BLaER1 (cell line): ENCODE measurements at regions not wholly inside any gene's neighbourhood (a gene's known extent, or its start where the extent isn't known, plus 50 kb on each side); places are given as distances from the start of the nearest gene placed in this dataset.

Source experiments
- H3K27ac ChIP-seq: shearing (Covaris generic); formaldehyde crosslinking; 2 replicates; pipeline ENCODE4 v1.8.1; 2022
- H3K27me3 ChIP-seq: shearing (Covaris generic); formaldehyde crosslinking; 2 replicates; pipeline ENCODE4 v1.8.1; 2022
- H3K36me3 ChIP-seq: shearing (Covaris generic); formaldehyde crosslinking; 2 replicates; pipeline ENCODE4 v1.8.1; 2022
- H3K4me1 ChIP-seq: shearing (Covaris generic); formaldehyde crosslinking; 2 replicates; pipeline ENCODE4 v1.8.1; 2022
- H3K4me2 ChIP-seq: shearing (Covaris generic); formaldehyde crosslinking; 2 replicates; pipeline ENCODE4 v1.8.1; 2022
- H3K4me3 ChIP-seq: shearing (Covaris generic); formaldehyde crosslinking; 2 replicates; pipeline ENCODE4 v1.8.1; 2022
- H3K9ac ChIP-seq: shearing (Covaris generic); formaldehyde crosslinking; 2 replicates; pipeline ENCODE4 v1.8.1; 2022
- H3K9me3 ChIP-seq: shearing (Covaris generic); formaldehyde crosslinking; 2 replicates; pipeline ENCODE4 v1.8.1; 2022
- H4K20me1 ChIP-seq: shearing (Covaris generic); formaldehyde crosslinking; 2 replicates; pipeline ENCODE4 v1.8.1; 2022
- Cebpa-rat ChIP-seq: shearing (Covaris generic); IDR thresholded peaks from 2 replicates; pipeline ENCODE4 v1.8.1; 2022

GRCh38 chr4:35216636-35217035 is 1027.7 kb downstream of the ARAP2 start:
- no peak overlapping the region for H3K9ac ChIP-seq
- H3K4me1 ChIP-seq, result no peaks in the 10 kb centered on the region
- H4K20me1 ChIP-seq, result no peaks in the 10 kb centered on the region
- H3K4me2 ChIP-seq, result no peak overlapping the region
- H3K4me3 ChIP-seq, result no peak overlapping the region
- TF ChIP-seq Cebpa-rat, result no peak
- no peak overlapping the region for H3K27ac ChIP-seq
- H3K9me3 ChIP-seq, result no peaks in the 10 kb centered on the region
- H3K36me3 ChIP-seq, result no peaks in the 10 kb centered on the region
- H3K27me3 ChIP-seq, result no peaks in the 10 kb centered on the region

DNA sequence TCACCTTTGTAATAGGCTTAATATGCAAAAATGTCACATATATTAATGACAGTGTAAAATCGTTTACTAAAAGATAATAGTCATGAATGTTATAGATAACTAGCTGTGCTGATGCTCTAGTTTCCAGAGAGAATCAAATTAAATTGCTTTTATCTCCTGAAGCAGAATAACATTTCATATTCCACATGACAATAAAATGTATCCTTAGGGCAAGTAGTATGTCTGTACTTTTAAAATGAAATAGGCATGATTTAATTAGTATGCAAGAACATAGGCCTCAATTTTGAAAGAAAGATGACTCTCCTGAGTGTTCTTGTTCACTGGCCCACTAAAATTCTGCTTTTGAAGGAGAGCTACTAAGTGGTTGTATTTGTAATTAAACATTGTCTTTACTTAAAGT is 1027.0 kb downstream of the ARAP2 start:
- Histone ChIP-seq H4K20me1 (no peaks in the 10 kb centered on the region), H3K4me3 (no peak overlapping the region)
- no peak for TF ChIP-seq Cebpa-rat

DNA sequence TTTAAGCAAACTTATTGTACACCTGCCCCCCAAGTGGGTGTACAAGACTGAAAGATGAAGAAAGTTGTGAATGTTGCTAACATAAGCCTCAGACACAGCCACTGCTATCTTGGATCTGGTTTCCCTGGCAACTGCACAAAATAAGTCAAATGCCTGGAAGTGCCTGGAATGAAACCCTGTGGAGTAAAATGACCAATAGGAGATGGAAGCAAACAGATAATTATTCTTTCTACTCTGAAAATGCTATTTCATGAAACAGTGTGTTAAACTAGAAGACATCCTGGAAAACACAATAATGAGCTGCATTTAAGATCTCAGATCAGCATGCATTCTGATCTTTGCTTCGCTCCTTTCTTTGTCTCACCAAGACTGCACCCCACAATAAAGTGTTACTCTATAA is 1016.0 kb downstream of the ARAP2 start:
- no peaks in the 10 kb centered on the region for H4K20me1 ChIP-seq
- no peak for TF ChIP-seq Cebpa-rat

More for the DNA sequence above, 1027.0 kb downstream of the ARAP2 start:
- Histone ChIP-seq H3K4me2 (no peak overlapping the region), H3K4me1 (no peaks in the 10 kb centered on the region), H3K9me3 (no peaks in the 10 kb centered on the region), H3K27ac (no peak overlapping the region), H3K36me3 (no peaks in the 10 kb centered on the region), H3K27me3 (no peaks in the 10 kb centered on the region), H3K9ac (no peak overlapping the region)

GRCh38 chr4:35229021-35229420 is 1015.3 kb downstream of the ARAP2 start:
- no peak overlapping the region for H3K9ac ChIP-seq
- H3K27me3 ChIP-seq, result no peaks in the 10 kb centered on the region
- H3K4me2 ChIP-seq, result no peak overlapping the region
- no peak overlapping the region for H3K27ac ChIP-seq
- H3K4me1 ChIP-seq, result no peaks in the 10 kb centered on the region
- no peaks in the 10 kb centered on the region for H4K20me1 ChIP-seq
- no peak overlapping the region for H3K4me3 ChIP-seq
- no peaks in the 10 kb centered on the region for H3K9me3 ChIP-seq
- H3K36me3 ChIP-seq, result no peaks in the 10 kb centered on the region
- TF ChIP-seq Cebpa-rat, result no peak

More for the DNA sequence above, 1016.0 kb downstream of the ARAP2 start:
- H3K4me2 ChIP-seq, result no peak overlapping the region
- no peak overlapping the region for H3K4me3 ChIP-seq
- no peak overlapping the region for H3K9ac ChIP-seq
- no peaks in the 10 kb centered on the region for H3K9me3 ChIP-seq
- no peaks in the 10 kb centered on the region for H3K4me1 ChIP-seq
- no peaks in the 10 kb centered on the region for H3K27me3 ChIP-seq
- no peaks in the 10 kb centered on the region for H3K36me3 ChIP-seq
- H3K27ac ChIP-seq, result no peak overlapping the region

DNA sequence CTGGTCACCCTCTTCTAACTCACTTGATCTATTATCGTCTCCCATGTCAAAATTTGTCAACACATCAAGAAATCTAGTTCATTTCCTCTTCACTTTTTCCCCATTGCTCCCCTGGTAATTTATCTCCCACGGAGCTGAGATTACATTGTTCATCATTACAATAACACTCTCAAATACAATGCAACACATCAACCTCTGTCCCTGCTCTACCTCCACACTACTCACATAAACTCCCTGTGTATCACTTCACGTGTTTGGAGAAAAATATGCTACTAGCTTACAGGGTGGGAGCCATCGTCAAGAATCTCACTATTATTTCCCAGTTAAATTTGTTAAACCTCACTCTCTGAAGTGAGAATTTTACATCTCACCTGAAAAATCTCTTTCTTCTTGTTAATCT is 1006.4 kb downstream of the ARAP2 start:
- TF ChIP-seq Cebpa-rat, result no peak
- Histone ChIP-seq H3K4me3 (no peak overlapping the region), H3K9me3 (no peaks in the 10 kb centered on the region)

GRCh38 chr4:35238793-35239192 is 1005.5 kb downstream of the ARAP2 start:
- no peaks in the 10 kb centered on the region for H3K9me3 ChIP-seq
- no peak overlapping the region for H3K4me3 ChIP-seq
- H3K4me2 ChIP-seq, result no peak overlapping the region
- H4K20me1 ChIP-seq, result no peaks in the 10 kb centered on the region
- no peaks in the 10 kb centered on the region for H3K4me1 ChIP-seq
- no peaks in the 10 kb centered on the region for H3K27me3 ChIP-seq
- H3K9ac ChIP-seq, result no peak overlapping the region
- no peaks in the 10 kb centered on the region for H3K36me3 ChIP-seq
- no peak for TF ChIP-seq Cebpa-rat
- no peak overlapping the region for H3K27ac ChIP-seq

More for the DNA sequence above, 1006.4 kb downstream of the ARAP2 start:
- Histone ChIP-seq H3K27ac (no peak overlapping the region), H3K27me3 (no peaks in the 10 kb centered on the region), H3K4me2 (no peak overlapping the region), H3K9ac (no peak overlapping the region), H3K4me1 (no peaks in the 10 kb centered on the region), H4K20me1 (no peaks in the 10 kb centered on the region), H3K36me3 (no peaks in the 10 kb centered on the region)

GRCh38 chr4:35246493-35246892 is 997.8 kb downstream of the ARAP2 start:
- no peaks in the 10 kb centered on the region for H4K20me1 ChIP-seq
- no peaks in the 10 kb centered on the region for H3K36me3 ChIP-seq
- no peaks in the 10 kb centered on the region for H3K9me3 ChIP-seq
- no peak overlapping the region for H3K4me3 ChIP-seq
- H3K4me2 ChIP-seq, result no peak overlapping the region
- no peak for TF ChIP-seq Cebpa-rat
- H3K27ac ChIP-seq, result no peak overlapping the region
- no peak overlapping the region for H3K9ac ChIP-seq
- no peaks in the 10 kb centered on the region for H3K27me3 ChIP-seq
- H3K4me1 ChIP-seq, result no peaks in the 10 kb centered on the region

- no peak for TF ChIP-seq Cebpa-rat
- Histone ChIP-seq H3K4me2 (no peak overlapping the region), H3K36me3 (no peaks in the 10 kb centered on the region), H3K9ac (no peak overlapping the region), H3K9me3 (no peaks in the 10 kb centered on the region), H3K27ac (no peak overlapping the region), H3K4me3 (no peak overlapping the region), H4K20me1 (no peaks in the 10 kb centered on the region), H3K4me1 (no peaks in the 10 kb centered on the region), H3K27me3 (no peaks in the 10 kb centered on the region)
These were observed 997.3 kb downstream of the ARAP2 start for GRCh38 chr4:35247047-35247446.

DNA sequence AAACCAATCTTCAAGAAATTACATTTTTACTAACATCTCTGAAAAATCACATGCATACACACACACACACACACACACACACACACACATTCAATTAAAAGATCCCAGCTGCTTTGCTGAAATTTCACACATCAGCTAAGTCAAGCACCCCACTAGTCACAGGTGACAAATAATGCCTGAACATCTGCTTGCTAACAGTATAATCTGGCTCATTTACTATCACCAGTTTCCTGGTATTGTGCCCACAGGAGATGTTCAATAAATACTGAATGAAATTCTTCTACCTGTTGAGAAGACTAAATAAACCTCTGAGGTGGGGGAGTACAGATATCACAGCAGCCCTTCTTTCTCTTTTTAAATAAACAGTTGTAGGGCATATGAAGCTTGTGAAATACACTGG is 994.0 kb downstream of the ARAP2 start:
- H3K9me3 ChIP-seq, result no peaks in the 10 kb centered on the region
- no peak overlapping the region for H3K27ac ChIP-seq
- no peaks in the 10 kb centered on the region for H3K4me1 ChIP-seq
- H4K20me1 ChIP-seq, result no peaks in the 10 kb centered on the region
- H3K4me3 ChIP-seq, result no peak overlapping the region
- no peak for TF ChIP-seq Cebpa-rat
- H3K4me2 ChIP-seq, result no peak overlapping the region
- H3K36me3 ChIP-seq, result no peaks in the 10 kb centered on the region
- no peak overlapping the region for H3K9ac ChIP-seq
- no peaks in the 10 kb centered on the region for H3K27me3 ChIP-seq

DNA sequence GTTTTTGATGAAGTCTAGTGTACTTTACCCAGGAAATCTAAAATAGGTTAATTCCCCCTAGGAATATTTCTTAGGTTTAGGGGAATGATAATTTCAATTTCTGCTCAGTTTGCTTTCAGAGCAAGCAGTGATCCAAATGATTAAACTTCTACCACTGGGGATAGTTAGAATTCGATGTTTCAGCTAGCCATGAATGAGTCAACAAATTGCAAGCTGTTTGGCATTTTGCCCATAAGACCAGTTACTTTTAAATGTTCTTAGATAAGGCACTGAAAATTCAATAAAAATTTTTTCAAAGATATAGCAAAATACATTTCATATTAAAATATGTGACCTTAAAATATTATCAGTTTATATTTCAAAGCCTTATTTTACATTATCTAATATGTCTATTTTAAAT is 993.6 kb downstream of the ARAP2 start:
- TF ChIP-seq Cebpa-rat, result no peak
- Histone ChIP-seq H4K20me1 (no peaks in the 10 kb centered on the region), H3K4me1 (no peaks in the 10 kb centered on the region), H3K27ac (no peak overlapping the region), H3K4me2 (no peak overlapping the region), H3K4me3 (no peak overlapping the region), H3K9ac (no peak overlapping the region), H3K9me3 (no peaks in the 10 kb centered on the region), H3K36me3 (no peaks in the 10 kb centered on the region), H3K27me3 (no peaks in the 10 kb centered on the region)

DNA sequence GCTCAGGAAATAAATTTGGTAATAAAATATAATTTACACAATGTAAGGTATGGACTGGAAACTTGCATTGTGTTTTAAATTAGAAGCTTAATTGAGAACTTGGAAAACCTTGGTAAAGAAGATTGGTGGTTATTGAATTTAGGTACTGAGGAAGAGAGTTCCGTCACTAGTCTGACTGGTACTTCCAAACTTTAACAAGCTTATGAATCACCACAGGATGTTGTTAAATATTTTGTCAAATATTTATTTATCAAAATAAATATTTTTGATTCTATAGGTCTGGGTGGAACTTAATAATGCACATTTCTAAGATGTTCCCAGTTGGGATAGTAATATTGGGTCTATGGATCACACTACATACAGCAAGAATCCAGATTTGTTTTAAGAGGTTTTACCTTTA is 992.2 kb downstream of the ARAP2 start:
- Histone ChIP-seq H3K9me3 (no peaks in the 10 kb centered on the region), H3K27ac (no peak overlapping the region), H4K20me1 (no peaks in the 10 kb centered on the region), H3K4me1 (no peaks in the 10 kb centered on the region), H3K4me3 (no peak overlapping the region), H3K27me3 (no peaks in the 10 kb centered on the region), H3K36me3 (no peaks in the 10 kb centered on the region), H3K9ac (no peak overlapping the region), H3K4me2 (no peak overlapping the region)
- no peak for TF ChIP-seq Cebpa-rat
